WTC11 (cell line): ENCODE measurements at regions not wholly inside any gene's neighbourhood (a gene's known extent, or its start where the extent isn't known, plus 50 kb on each side); places are given as distances from the start of the nearest gene placed in this dataset.

Experiments used
- ATAC-seq: fragments of 200-7000 bp; cut with Tn5 transposase; 2 replicates; pipeline ENCODE4 v1.10.0; 2021; ENCODE audit warnings: mild to moderate bottlenecking, moderate library complexity
- CTCF ChIA-PET: fragments of 300-600 bp; sonication (Branson Sonifier 250); formaldehyde crosslinking; loops from one replicate; lab custom pipeline; 2021; ENCODE audit warnings: antibody characterized with exemption; lab: Charles Lee
- POLR2A ChIA-PET: fragments of 350-600 bp; sonication (Branson Sonifier 250); formaldehyde crosslinking; loops from one replicate; lab custom pipeline; 2021; ENCODE audit warnings: antibody characterized with exemption; lab: Charles Lee
- DNase-seq: peaks from one replicate; pipeline ENCODE4 v3.0.0; 2021; ENCODE audit warnings: low spot score
- H3K27ac Mint-ChIP-seq: 2 replicates; pipeline ENCODE4 v1.8.0; 2021; ENCODE audit warnings: mixed read lengths
- H3K27me3 Mint-ChIP-seq: 2 replicates; pipeline ENCODE4 v1.8.0; 2021; ENCODE audit warnings: low read depth, mild to moderate bottlenecking, moderate library complexity, mixed read lengths
- H3K36me3 Mint-ChIP-seq: 2 replicates; pipeline ENCODE4 v1.8.0; 2021; ENCODE audit warnings: mixed read lengths
- H3K4me1 Mint-ChIP-seq: 2 replicates; pipeline ENCODE4 v1.8.0; 2022; ENCODE audit warnings: mixed read lengths
- H3K4me3 Mint-ChIP-seq: 2 replicates; pipeline ENCODE4 v1.8.0; 2021; ENCODE audit warnings: mild to moderate bottlenecking, moderate library complexity, mixed read lengths
- H3K9me3 Mint-ChIP-seq: 2 replicates; pipeline ENCODE4 v1.8.0; 2021; ENCODE audit warnings: mixed read lengths
- ATF6 ChIP-seq: sonication (generic); formaldehyde crosslinking; IDR thresholded peaks from 2 replicates; pipeline ENCODE4 v1.8.1; 2023; ENCODE audit warnings: mild to moderate bottlenecking, missing genetic modification reagents
- E2F1 ChIP-seq: sonication (generic); formaldehyde crosslinking; IDR thresholded peaks from 2 replicates; pipeline ENCODE4 v1.8.0; 2022; ENCODE audit warnings: mild to moderate bottlenecking, missing genetic modification reagents
- ESRRA ChIP-seq: sonication (generic); formaldehyde crosslinking; IDR thresholded peaks from 2 replicates; pipeline ENCODE4 v1.8.1; 2022; ENCODE audit warnings: mild to moderate bottlenecking, missing genetic modification reagents, borderline replicate concordance
- FOXJ3 ChIP-seq: sonication (generic); formaldehyde crosslinking; IDR thresholded peaks from 2 replicates; pipeline ENCODE4 v1.9.0; 2021; ENCODE audit warnings: missing genetic modification reagents, mild to moderate bottlenecking, borderline replicate concordance
- FOXP4 ChIP-seq: sonication (generic); formaldehyde crosslinking; IDR thresholded peaks from 2 replicates; pipeline ENCODE4 v1.8.0; 2022; ENCODE audit warnings: mild to moderate bottlenecking, missing genetic modification reagents
- GRHL2 ChIP-seq: fragments of 250-450 bp; sonication (Bioruptor Pico); IDR thresholded peaks from 2 replicates; pipeline ENCODE4 v1.8.0; 2022; ENCODE audit warnings: mild to moderate bottlenecking, moderate library complexity; ENCODE audit not compliant: insufficient replicate concordance, severe bottlenecking
- JUN ChIP-seq: sonication (generic); formaldehyde crosslinking; IDR thresholded peaks from 2 replicates; pipeline ENCODE4 v1.8.0; 2023; ENCODE audit warnings: mild to moderate bottlenecking, missing genetic modification reagents
- NFYB ChIP-seq: sonication (generic); formaldehyde crosslinking; conservative IDR thresholded peaks from 2 replicates; pipeline ENCODE4 v1.8.0; 2022; ENCODE audit warnings: low read depth, missing genetic modification reagents
- OVOL2 ChIP-seq: fragments of 250-450 bp; sonication (Bioruptor Pico); IDR thresholded peaks from 2 replicates; pipeline ENCODE4 v1.9.0; 2021; ENCODE audit warnings: mild to moderate bottlenecking, borderline replicate concordance
- PRDM15 ChIP-seq: sonication (generic); formaldehyde crosslinking; IDR thresholded peaks from 2 replicates; pipeline ENCODE4 v1.8.0; 2022; ENCODE audit warnings: missing genetic modification reagents
- PRRX2 ChIP-seq: fragments of 250-450 bp; sonication (Bioruptor Pico); IDR thresholded peaks from 2 replicates; pipeline ENCODE4 v1.8.0; 2021; ENCODE audit warnings: mild to moderate bottlenecking
- USF2 ChIP-seq: sonication (generic); formaldehyde crosslinking; IDR thresholded peaks from 2 replicates; pipeline ENCODE4 v1.8.1; 2023; ENCODE audit warnings: mild to moderate bottlenecking, missing genetic modification reagents, moderate library complexity
- ZBTB21 ChIP-seq: sonication (generic); formaldehyde crosslinking; IDR thresholded peaks from 2 replicates; pipeline ENCODE4 v1.8.1; 2023; ENCODE audit warnings: mild to moderate bottlenecking, missing genetic modification reagents, borderline replicate concordance
- ZNF138 ChIP-seq: sonication (generic); formaldehyde crosslinking; conservative IDR thresholded peaks from 2 replicates; pipeline ENCODE4 v1.8.1; 2022; ENCODE audit warnings: mild to moderate bottlenecking, moderate library complexity, missing genetic modification reagents
- ZNF263 ChIP-seq: sonication (generic); formaldehyde crosslinking; IDR thresholded peaks from 2 replicates; pipeline ENCODE4 v1.8.1; 2022; ENCODE audit warnings: low read depth, mild to moderate bottlenecking, moderate library complexity, missing genetic modification reagents
- ZNF416 ChIP-seq: fragments of 250-450 bp; sonication (Bioruptor Pico); IDR thresholded peaks from 2 replicates; pipeline ENCODE4 v1.9.0; 2021; ENCODE audit warnings: mild to moderate bottlenecking, inconsistent platforms

- no peak for TF ChIP-seq ZNF138 (CRISPR knock-in tag)
- peak; percentile 45 for TF ChIP-seq USF2 (CRISPR knock-in tag)
- TF ChIP-seq NFYB (CRISPR knock-in tag) = peak; percentile 58
- DNase-seq = no peak
- no peaks in the 10 kb centered on the region for H3K9me3 Mint-ChIP-seq
- H3K4me3 Mint-ChIP-seq = no peak overlapping the region
- no peaks in the 10 kb centered on the region; the same call in 1 of the 2 replicates for H3K27me3 Mint-ChIP-seq
- no peak for ATAC-seq
- ChIA-PET POLR2A (no interaction called here), CTCF (no interaction called here)
- no peaks in the 10 kb centered on the region for H3K36me3 Mint-ChIP-seq
- no peak overlapping the region for H3K27ac Mint-ChIP-seq
- no peaks in the 10 kb centered on the region for H3K4me1 Mint-ChIP-seq
These were observed 216.6 kb upstream of the LHX5 start for GRCh38 chr12:113688313-113688712.

- H3K36me3 Mint-ChIP-seq = no peaks in the 10 kb centered on the region
- H3K27me3 Mint-ChIP-seq = no peaks in the 10 kb centered on the region
- no peak overlapping the region for H3K4me3 Mint-ChIP-seq
- ChIA-PET POLR2A (no interaction called here), CTCF (no interaction called here)
- H3K9me3 Mint-ChIP-seq = 0 out of 2 replicates have a peak, but pooled peaks cover 5% of the 10 kb centered on the region
- no peak overlapping the region for H3K27ac Mint-ChIP-seq
- no peak for DNase-seq
- no peak for TF ChIP-seq ZNF416 (CRISPR knock-in tag)
- no peak for TF ChIP-seq GRHL2
- no peak for TF ChIP-seq FOXP4 (CRISPR knock-in tag)
- TF ChIP-seq OVOL2 = no peak
- TF ChIP-seq E2F1 = no peak
- TF ChIP-seq PRDM15 (CRISPR knock-in tag) = no peak
- TF ChIP-seq PRRX2 = no peak
- TF ChIP-seq ZNF263 (CRISPR knock-in tag) = no peak
- no peak for TF ChIP-seq JUN (CRISPR knock-in tag)
- TF ChIP-seq ESRRA (CRISPR knock-in tag) = no peak
- TF ChIP-seq ZBTB21 = no peak
- TF ChIP-seq ATF6 = no peak
- no peak for TF ChIP-seq FOXJ3 (CRISPR knock-in tag)
- H3K4me1 Mint-ChIP-seq = no peaks in the 10 kb centered on the region
- ATAC-seq = no peak
These were observed 213.5 kb upstream of the LHX5 start for GRCh38 chr12:113684908-113685782.
